ENCODE measurements at regions not wholly inside any gene's neighbourhood (a gene's known extent, or its start where the extent isn't known, plus 50 kb on each side); places are given as distances from the start of the nearest gene placed in this dataset.

DNA sequence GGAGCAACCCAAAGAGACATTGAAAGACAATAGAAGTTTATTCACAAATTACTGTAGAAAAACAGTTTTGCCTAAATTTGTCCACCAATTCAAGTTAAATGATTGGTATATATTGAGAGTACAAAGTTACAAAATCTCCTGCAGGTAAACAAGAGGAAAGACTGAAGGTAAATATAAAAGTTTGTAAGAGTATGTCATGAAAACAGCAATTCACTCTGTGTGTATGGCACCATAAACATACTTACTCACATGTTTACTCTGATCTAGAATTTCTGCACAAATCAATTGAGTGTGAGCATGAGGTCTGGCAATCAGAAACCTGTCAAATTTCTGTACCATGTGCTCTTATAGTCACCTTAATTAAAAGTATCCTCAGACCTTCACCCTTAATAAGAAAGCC lies 800.9 kb upstream of the MBL2 start:
- DNase-seq (ENCODE audit: low read depth) = no peak
- TF ChIP-seq CTCF (IDR thresholded peaks at IDR 0.05; ENCODE audit: low read depth, low read length, missing control alignments) = no peak
- in situ Hi-C loops (cut with HindIII; ENCODE audit: low sequenced_read_pairs) = no loop called here
- no peak overlapping the region for H3K4me3 ChIP-seq (ENCODE audit: low read depth, low read length)

DNA sequence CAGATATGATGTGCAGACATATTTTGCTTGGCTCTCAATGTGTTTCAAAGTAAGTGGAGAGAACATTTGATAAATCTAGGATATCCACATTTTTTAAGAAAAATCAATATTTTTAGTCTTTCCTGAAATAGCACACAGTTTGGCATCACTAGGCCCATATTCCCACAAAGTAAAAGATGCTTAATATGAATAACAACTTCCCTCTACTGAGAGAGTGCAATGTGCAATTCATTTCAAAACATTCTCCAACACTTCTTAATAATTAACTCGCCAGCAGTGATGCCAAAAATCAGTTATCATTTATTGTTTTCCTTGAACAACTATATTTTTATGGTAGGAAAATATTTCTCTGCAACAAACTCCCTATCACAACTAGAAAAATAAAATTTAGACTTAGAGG lies 800.2 kb upstream of the MBL2 start:
- in situ Hi-C loops (cut with HindIII; ENCODE audit: low sequenced_read_pairs) = no loop called here
- no peak overlapping the region for H3K4me3 ChIP-seq (ENCODE audit: low read depth, low read length)
- DNase-seq (ENCODE audit: low read depth) = no peak
- TF ChIP-seq CTCF (IDR thresholded peaks at IDR 0.05; ENCODE audit: low read depth, low read length, missing control alignments) = no peak

GRCh38 chr10:53570221-53570620 lies 797.6 kb upstream of the MBL2 start:
- no peak for DNase-seq (ENCODE audit: low read depth)
- in situ Hi-C loops (cut with HindIII; ENCODE audit: low sequenced_read_pairs) = no loop called here
- H3K4me3 ChIP-seq (ENCODE audit: low read depth, low read length) = no peak overlapping the region
- no peak for TF ChIP-seq CTCF (IDR thresholded peaks at IDR 0.05; ENCODE audit: low read depth, low read length, missing control alignments)

DNA sequence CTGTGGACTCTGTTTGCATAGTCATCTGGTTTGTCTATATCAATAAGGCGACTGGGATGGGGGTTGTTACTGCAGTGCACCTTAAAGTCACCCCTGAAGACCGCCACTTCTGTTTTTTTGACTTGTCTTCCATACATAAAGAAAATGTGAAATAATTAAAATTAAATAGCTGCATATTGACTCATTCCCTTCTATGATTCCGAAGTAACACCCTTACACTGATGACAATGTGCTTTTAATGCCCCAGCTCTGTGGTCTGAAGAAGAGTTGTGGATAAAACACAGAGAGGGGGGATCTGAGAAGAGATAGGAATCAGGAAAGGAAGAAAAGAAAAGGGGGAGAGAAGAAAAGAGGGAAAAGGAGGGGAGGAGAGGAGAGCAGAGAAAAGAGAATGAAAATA lies 796.9 kb upstream of the MBL2 start:
- DNase-seq (ENCODE audit: low read depth) = no peak
- in situ Hi-C loops (cut with HindIII; ENCODE audit: low sequenced_read_pairs) = no loop called here
- no peak for TF ChIP-seq CTCF (IDR thresholded peaks at IDR 0.05; ENCODE audit: low read depth, low read length, missing control alignments)
- H3K4me3 ChIP-seq (ENCODE audit: low read depth, low read length) = no peak overlapping the region

DNA sequence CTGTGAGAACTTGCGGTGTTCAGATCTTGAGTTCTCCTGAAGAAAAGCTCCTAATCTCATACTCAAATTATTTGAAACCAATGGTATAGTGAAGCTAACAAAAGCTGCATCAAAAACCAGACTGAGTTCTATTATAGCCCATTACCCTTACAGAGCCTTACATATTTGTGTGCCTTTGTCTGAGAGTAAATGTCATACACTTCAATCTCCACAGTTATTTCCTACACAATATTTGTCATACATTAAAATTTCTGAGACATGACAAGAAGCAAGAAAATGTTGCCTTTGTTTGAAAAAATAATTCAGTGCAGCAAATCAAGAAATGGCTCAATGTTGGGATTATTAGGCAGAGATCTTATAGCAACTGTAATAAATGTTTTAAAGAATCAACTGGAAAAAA lies 776.1 kb upstream of the MBL2 start:
- no peak overlapping the region for H3K4me3 ChIP-seq (ENCODE audit: low read depth, low read length)
- DNase-seq (ENCODE audit: low read depth) = no peak
- in situ Hi-C loops (cut with HindIII; ENCODE audit: low sequenced_read_pairs) = no loop called here
- TF ChIP-seq CTCF (IDR thresholded peaks at IDR 0.05; ENCODE audit: low read depth, low read length, missing control alignments) = no peak

DNA sequence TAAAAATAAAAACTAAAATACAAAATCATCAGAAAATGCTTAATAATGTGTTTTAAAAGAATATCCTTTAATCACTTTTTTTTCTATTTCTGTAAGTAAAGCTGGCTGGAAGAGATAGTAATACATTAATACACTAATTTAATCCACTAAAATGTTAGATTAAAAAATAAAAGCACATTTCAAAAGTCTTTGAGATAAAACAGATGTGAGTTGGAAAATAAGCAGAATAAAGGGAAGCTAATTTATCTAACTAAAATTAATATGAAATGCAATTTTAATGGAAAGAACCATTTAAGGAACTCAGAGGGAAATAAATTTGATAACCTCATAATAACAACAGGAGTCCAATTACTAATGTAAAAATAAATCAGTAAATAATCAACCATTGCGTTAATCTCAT lies 774.8 kb upstream of the MBL2 start:
- TF ChIP-seq CTCF (IDR thresholded peaks at IDR 0.05; ENCODE audit: low read depth, low read length, missing control alignments) = no peak
- in situ Hi-C loops (cut with HindIII; ENCODE audit: low sequenced_read_pairs) = no loop called here
- DNase-seq (ENCODE audit: low read depth) = no peak
- no peak overlapping the region for H3K4me3 ChIP-seq (ENCODE audit: low read depth, low read length)

- in situ Hi-C loops (cut with HindIII; ENCODE audit: low sequenced_read_pairs) = no loop called here
- DNase-seq (ENCODE audit: low read depth) = no peak
- no peak overlapping the region for H3K4me3 ChIP-seq (ENCODE audit: low read depth, low read length)
- TF ChIP-seq CTCF (IDR thresholded peaks at IDR 0.05; ENCODE audit: low read depth, low read length, missing control alignments) = no peak
Observed at GRCh38 chr10:53543410-53543809, 770.8 kb upstream of the MBL2 start.

Measured in astrocyte of the cerebellum (primary cell).